ENCODE measurements at regions not wholly inside any gene's neighbourhood (a gene's known extent, or its start where the extent isn't known, plus 50 kb on each side); places are given as distances from the start of the nearest gene placed in this dataset.

DNA sequence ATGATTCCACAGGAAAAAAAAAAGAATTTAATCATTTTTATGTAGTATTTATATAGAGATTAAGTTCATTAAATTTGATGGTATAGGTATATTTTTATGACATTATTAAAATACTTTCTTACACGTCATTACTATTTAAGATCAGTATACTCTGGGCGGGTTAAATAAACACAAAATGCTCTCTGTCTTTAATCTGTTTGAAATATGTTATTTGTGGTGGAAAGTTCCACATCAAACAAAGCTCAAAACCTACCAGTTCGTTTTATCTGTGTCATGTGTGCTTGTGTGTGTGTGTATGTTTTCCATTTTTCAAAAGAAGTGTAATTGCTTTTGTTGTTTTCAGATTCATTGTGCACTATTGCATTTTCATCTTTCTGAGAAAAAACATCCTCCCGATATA lies 488.5 kb downstream of the ANKRD7 start:
- no peak for DNase-seq

DNA sequence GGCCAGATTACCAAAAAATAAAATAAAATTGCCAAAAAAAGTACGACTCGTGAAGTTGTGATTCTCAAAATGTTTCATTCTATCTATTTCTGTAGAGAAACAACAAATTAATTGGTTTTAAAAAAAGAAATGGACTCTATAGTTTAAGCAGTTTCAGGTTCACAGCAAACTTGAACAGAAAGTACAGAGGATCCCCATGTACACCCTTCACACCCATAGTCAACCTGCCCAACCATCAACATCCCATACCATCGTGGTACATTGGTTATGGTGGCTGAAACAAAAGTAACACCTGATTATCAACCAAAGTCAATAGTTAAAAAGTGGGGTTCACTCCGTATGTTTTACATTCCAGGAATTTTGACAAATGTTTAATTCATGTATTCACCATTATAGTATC lies 496.1 kb downstream of the ANKRD7 start:
- no peak for DNase-seq

DNA sequence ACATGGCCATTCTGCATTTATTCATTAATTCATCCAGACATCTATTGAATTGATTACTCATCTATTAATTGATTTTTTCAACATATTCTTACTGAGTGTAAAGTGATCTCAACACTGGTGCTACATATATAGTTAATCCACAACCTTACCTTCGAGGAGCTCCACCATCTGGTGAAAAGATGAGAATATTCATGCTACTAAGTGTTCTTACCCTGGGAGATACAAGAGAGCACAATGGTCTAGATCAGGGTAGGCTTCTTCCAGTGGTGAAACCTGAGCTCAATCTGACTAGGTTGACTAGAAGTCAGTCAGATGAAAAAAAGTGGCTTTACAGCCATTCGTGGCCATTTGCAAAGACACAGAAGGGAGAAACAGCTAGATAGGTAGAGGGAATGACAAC lies 507.4 kb downstream of the ANKRD7 start:
- no peak for DNase-seq

DNA sequence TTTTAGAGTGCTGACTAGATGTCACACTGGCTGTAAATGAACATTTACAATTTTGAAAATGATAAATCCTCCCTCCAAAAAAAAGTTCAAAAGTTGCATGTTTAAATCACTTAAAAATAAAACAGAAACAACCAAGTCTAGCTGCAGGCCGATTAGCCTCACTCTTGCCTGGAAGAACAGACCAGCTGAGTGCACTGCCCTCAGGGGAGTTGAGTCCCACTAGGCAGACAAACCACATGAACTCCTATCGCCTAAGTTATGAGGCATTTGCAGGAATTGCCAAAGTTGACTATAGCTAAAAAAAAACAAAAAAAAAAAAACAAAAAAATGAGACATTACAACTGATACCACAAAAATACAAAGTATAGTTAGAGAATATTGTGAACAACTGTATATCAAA lies 510.0 kb downstream of the ANKRD7 start:
- DNase-seq, result no peak

DNA sequence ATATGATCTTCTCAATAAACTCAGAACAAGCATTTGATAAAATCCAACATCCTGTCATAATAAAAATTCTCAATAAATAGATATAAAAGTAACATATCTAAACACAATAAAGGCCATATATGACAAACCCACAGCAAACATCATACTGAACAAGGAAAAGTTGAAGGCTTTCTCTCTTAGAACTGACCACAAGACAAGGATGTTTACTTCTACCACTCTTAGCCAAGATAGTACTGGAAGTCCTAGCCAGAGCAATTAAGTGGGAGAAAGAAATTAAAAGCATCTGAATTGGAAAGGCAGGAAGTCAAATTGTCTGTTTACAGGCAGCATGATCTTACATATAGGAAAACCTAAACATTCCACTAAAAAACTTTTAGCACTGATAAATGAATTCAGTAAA lies 510.9 kb downstream of the ANKRD7 start:
- DNase-seq, result no peak

DNA sequence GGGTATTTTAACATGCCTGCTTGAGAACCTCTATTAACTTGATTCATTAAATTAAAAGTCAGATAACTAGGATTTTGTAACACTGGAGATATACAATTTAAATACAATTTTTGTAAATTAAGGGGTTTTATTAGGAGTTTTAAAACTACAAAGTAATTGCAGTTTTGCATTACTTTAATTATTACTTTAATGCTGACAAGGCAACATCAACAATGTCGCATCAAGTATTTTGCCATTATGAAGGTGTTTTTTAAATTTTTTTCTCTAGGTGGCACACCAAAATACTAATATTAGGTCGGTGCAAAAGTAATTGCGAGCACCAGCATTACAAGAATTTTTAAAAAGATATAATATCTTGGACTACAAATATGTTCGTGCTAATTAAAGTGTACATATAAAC lies 513.4 kb downstream of the ANKRD7 start:
- no peak for DNase-seq

DNA sequence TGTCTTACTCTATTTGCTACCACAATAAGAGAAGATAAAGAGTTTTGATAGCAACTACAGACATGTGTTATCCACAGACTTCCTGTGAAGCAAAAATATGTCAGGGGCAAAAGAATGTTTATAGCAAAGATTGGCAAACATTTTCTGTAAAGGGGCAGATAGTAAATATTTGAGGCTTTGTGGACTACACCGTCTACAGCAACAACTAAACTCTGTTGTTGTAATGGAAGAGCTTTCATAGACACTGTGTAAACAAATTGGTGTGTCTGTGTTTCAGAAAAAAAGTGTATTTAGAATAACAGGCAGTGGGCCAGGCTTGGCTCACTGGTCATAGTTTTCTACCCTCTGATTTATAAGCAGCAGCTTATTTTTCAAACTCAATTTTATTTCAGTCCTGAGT lies 521.4 kb downstream of the ANKRD7 start:
- DNase-seq, result no peak

DNA sequence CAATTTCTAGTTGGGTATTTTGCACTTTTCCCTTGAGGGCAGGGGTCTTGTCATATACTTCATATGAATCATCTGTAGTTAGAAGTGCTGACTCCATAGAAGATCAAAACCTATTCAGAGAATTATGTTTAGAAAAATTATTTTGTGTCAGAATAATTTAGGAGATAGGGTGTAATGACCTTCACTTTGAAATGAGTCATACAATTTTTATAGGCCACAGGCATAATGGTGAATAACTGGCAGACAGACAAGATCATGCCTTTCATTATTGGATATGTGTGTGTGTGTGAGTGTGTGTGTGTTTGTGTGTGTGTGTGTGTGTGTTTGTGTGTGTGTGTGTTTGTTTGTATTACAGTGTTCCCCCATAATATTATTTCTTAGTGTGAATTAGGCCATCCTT lies 523.0 kb downstream of the ANKRD7 start:
- DNase-seq, result no peak

DNA sequence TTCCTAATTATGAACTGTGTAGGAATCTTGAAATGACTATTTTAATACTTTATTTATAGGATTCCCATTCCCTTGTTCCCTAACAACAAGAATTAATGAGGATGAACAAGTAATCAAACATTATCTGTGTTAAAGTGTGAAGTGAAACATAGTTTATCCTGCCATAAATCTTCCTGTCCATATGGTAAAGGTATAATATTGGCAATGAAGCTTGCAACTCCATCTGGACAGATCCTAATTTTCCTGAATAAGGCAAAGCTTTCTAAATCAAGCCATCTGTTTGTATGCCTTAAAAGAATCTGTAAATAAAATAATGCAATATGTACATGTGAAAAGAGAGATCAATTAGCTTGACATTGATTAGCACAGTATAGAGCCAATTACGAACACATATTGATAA lies 529.0 kb downstream of the ANKRD7 start:
- DNase-seq, result no peak

DNA sequence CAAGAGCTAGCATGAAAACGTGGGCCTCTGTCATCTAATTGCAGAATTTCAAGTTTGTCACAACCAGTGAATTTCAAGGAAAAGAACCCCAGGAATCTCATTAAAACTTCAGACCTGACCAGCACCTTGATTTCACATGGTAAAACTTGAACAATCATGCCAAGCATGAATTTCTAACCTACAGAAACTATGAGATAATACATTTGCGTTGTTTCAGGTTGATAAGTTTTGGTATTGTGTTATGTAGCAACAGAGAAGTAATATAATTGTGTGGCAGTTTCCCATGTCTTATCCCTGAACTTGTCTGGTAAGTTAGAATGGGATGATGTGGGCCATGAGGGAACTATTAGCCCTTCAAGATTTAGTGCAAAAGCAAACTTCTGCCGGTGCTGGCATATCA lies 530.1 kb downstream of the ANKRD7 start:
- DNase-seq, result no peak

DNA sequence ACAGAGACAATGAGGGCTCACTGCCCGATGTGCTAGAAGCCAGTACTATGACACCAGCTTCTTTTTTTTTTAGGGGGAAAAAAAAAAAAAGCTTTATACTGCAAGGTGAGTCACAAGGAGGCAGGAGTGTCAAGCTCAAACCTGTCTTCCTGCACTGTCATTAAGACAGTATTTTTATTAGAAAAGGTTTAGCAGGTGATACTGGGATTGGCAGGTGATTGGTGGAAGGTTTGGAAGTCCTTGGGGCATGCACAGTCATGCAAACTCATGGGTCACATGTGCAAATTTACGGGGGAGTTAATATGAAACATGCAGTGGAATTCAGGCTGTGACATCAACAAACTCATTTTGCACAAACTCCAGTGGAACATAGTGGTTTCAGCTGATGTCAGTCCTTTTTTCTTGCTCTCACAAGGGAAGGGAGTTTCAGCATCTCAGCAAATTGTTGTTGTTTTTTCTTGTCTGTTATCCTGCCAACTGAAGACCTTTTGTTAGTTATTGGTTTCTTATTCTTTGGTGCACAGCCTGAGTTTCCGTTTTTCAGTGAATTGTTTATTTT lies 530.6 kb downstream of the ANKRD7 start:
- DNase-seq, result no peak

DNA sequence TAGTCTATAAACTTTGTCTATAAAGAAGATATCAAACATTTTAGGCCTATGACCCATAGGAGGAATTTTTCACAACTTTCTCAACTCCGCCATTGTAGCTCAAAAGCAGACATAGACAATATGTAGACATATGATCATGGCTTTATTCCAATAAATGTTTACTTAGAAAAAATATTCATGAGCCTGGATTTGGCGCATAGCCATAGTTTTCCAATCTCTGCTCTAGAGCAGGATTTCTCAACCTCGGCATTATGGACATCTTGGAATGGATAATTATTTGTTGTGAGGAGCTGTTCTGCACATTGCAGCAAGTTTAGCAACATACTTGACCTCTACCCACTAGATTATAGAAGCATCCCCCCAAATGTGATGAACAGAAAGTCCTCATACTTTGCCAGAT lies 532.6 kb downstream of the ANKRD7 start:
- DNase-seq, result no peak

DNA sequence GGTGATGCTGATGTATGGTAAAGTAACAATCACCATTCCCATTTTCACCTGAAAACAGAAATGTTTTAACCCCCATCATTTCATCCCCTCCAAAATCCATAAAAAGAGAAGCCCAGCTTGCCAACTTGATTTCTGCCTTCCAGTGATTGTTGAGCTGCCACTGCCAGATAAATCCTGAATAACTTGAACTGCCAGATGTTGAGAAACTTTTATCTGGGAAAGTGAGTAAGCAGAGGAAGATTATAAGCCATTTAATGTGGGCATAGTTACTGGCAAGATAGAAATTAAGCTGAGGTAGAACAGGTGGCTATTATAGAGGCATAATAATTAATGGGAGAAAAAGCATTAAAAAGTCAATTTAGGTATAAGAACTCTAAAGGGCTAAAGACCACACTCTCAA lies 534.1 kb downstream of the ANKRD7 start:
- no peak for DNase-seq

DNA sequence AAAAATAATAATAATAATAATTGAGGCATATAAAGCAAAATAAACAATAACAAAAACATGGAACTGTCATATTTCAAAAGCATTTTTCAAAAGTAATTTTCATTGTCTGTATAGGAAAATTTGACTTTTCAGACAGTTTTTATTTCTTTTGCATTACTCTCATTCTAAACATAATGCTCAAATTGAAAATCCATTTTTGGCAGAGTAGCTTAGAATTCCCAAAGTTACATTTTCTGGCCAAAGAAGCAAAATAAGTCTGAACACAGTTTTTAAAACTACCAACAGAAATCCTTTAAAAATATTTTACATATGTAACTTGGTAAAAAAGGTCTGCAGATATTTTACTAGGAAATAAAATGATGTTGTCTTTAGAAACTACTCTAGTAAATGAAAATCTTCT lies 535.4 kb downstream of the ANKRD7 start:
- DNase-seq, result no peak

DNA sequence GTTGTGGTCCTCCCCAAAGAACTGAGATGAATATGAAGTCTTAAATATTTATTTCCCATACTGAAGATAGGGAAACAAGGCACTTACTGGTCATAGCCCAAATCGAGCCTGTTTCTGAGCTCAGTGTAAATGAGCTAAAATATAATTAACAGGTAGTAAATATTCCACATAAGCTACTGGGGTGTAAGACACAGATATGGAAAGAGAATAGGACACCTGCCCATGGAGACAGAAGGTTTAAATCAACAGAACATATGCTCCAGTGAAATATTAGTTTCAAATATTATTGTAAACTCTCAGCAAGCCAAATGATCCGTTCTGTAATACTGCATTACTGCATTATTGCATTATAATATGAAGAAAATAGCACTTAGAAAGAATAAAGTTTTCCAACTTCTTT lies 537.9 kb downstream of the ANKRD7 start:
- DNase-seq, result no peak

DNA sequence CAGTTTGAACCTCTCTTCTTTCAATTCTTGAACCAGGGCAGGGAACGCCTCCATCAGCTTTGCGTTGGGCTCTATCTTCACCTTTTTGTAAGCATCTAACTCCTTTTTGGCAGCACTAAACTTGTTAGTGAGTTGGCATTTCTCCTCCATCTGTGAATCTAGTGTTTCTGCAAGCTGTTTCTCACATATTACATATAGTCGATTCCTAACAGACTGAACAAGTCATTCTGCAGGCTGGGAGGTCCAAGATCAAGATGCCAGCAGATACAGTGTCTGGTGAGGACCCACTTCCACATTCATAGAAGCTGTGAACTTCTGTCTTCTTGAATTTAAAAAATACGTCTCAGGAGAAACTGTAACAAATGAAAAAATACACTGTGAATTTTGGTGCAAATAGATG lies 539.7 kb downstream of the ANKRD7 start:
- no peak for DNase-seq

DNA sequence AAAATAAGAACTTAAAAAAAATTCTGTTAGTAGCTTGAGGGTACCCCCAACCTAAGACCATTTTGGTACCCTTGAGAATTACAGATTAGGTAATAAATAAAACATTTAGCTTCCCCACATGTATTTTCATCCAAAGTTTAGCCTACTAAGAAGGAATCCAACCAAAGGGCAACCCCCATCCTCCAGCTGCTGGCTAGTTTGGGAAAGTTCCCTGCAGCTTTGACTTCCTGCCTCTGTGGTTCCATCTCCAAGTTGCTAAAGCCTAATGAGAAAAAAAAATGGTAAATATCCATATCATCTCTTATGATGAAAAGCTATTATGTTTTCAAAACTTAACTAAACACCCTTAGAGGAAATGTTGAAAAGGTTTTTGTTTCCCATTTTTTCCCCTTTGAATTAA lies 547.2 kb downstream of the ANKRD7 start:
- DNase-seq, result no peak

DNA sequence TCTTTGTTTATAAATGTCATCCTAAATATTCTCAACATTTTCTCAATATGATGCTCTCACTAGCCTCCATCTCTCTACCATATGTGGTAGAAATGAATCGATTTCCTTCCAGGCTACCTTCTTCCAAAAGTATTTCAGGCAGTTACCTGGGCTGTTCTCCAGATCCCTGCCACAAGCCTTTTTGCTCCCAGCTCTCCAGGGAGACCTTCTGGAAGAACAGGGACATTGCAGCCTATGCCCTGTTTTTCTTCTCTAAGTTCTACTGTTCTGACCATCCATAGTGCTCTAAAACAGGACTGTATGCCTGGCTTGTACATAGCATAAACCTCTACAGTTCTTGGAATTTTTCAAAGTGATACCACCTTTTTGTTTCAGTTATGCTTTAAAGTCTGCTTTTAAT lies 552.8 kb downstream of the ANKRD7 start:
- DNase-seq, result no peak

DNA sequence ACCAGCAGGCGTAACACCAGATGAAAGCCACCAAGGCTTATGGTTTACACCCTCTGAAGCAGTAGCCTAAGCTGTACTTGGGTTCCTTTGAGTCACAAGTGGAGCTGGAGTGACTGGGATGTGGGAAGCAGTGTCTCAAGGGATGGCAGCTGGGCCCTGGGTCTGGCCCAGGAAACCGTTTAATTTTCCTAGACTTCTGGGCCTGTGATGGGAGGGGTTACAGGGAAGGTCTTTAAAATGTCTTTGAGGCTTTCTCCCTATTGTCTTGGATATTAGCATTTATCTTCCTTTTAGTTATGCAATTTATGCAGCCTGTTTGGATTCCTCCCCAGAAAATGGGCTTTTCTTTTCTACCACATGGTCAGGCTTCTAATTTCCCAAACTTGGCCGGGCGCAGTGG lies 568.2 kb downstream of the ANKRD7 start:
- no peak for DNase-seq

DNA sequence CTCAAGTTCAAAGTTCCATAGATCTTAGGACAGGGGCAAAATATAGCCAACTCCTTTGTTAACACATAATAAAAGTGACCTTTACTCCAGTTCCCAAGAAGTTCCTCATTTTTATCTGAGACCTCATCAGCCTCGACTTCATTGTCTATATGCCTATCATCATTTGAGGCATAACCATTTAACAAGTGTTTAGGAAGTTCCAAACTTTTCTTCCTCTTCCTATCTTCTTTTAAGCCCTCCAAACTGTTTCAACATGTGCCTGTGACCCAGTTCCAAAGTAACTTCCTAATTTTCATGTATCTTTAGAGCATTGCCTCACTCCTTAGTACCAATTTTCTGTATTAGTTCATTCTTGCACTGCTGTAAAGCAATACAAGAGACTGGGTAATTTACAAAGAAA lies 569.1 kb downstream of the ANKRD7 start:
- DNase-seq, result no peak

DNA sequence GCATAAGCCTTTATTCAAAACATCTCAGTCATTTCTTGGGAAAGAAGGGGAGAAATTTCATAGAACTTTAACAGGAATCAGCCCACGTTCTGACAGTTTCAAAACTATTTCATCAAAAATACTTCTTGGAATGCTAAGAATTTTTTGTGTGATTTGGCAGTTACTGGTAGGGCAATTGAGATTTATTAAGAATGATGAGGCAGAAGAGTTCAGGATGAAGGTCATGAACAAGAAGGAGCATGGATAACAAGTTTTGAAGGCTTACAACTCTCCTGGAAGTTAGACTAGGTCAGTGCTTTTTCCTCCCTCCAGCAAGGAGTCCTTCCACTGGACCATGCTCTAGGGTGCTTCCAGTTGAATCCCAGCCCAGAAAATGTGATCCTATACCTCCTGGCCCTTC lies 569.9 kb downstream of the ANKRD7 start:
- DNase-seq, result no peak

DNA sequence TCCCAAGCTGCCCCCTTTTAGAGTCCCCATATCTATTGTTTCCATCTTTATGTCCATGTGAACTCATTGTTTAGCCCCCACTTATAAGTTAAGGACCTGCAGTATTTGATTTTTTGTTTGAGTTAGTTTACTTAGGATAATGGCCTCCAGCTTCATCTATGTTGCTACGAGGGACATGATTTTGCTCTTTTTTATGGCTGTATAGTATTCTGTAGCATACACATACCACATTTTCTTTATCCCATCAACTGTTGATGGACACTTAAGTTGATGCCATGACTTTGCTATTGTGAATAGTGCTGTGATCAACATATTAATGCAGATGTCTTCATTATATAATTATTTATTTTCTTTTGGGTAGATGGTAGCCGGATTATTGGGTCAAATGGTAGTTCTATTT lies 576.9 kb downstream of the ANKRD7 start:
- no peak for DNase-seq

DNA sequence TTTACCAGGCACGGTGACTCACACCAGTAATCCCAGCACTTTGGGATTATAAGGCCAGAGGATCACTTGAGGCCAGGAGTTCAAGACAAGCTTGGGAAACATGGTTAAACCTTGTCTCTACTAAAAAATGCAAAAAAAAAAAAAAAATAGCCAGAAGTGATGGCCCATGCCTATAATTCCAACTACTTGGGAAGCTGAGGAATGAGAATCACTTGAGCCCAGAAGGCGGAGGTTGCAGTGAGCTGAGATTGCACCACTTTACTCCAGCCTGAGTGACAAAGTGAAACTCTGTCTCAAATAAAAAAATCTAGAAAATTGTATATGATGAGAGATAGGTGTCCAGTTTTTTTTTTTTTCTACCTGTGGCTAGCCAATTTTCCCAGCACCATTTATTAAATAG lies 578.2 kb downstream of the ANKRD7 start:
- DNase-seq, result no peak

DNA sequence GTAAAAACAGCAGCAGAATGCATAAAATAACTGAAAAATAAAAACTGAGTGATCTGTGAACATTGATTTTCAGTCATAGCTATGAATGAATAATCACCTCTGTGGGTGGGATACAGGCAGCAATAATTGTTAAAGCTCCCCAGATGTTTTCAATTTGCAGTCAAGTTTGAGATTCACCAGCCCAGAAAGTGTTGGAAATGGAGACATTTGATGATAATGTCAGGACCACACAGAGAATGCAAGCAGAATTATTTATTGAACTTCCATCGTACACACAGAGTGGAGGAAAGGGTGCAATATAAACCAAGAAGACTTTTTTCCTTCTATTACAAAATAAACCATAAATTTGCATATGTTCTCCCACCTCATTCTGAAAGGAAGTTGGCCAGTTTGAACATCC lies 601.7 kb downstream of the ANKRD7 start:
- DNase-seq, result no peak

DNA sequence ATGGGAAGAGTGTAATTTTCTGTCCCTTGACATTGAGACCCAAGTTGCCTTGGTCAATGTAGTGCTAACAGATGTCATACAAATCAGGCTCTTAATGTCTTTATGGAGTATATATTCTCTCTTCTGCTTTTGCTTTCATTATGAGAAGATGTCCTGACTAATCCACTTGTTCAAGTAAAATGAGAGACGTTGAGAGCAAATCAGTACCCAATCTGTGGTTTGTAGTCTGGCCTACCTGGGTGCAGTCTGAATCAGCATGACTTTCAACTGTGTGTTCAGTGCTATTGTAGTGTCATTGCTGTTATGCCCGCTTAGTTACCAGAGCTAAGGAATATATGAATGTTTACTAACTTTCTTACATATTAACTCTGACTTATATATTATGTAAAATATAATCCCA lies 612.4 kb downstream of the ANKRD7 start:
- DNase-seq, result no peak

DNA sequence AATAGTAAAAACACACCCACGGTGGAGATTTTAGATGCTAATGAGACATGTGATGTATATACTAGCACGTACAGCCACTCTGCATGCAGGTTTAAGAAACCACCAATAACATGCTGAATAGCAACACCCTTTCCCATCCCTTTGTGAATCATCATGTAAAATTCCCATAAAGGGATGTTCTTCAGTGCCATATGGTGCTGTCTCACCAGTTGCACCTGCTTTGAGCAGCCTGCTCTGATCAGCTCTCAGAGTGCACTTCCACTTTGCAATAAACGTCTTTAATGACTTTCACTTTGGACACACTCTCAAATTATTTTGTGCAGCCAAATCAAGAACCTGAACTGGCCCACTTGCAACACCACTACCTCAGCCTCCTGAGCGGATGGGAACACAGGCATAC lies 615.0 kb downstream of the ANKRD7 start:
- DNase-seq, result no peak
